Type B pancreatic cell (in vitro differentiated cells): ENCODE measurements at regions not wholly inside any gene's neighbourhood (a gene's known extent, or its start where the extent isn't known, plus 50 kb on each side); places are given as distances from the start of the nearest gene placed in this dataset.

Source experiments
- DNase-seq: peaks from one replicate; pipeline ENCODE4 v3.0.0; 2021; ENCODE audit warnings: mixed read lengths; ENCODE audit not compliant: unreplicated experiment; ENCODE audit errors: extremely low spot score
- H3K27ac Mint-ChIP-seq: 2 replicates; pipeline ENCODE4 v1.8.0; 2021; ENCODE audit warnings: mild to moderate bottlenecking, mixed read lengths
- H3K27me3 Mint-ChIP-seq: 2 replicates; pipeline ENCODE4 v1.8.0; 2021; ENCODE audit warnings: mixed read lengths
- H3K36me3 Mint-ChIP-seq: 2 replicates; pipeline ENCODE4 v1.8.0; 2021; ENCODE audit warnings: mixed read lengths
- H3K4me1 Mint-ChIP-seq: one replicate; pipeline ENCODE4 v1.8.0; 2021; ENCODE audit warnings: mixed read lengths; ENCODE audit not compliant: unreplicated experiment
- H3K4me3 Mint-ChIP-seq: 2 replicates; pipeline ENCODE4 v1.8.0; 2021; ENCODE audit warnings: mild to moderate bottlenecking, mixed read lengths
- H3K9me3 Mint-ChIP-seq: 2 replicates; pipeline ENCODE4 v1.8.0; 2021; ENCODE audit warnings: mixed read lengths
- TF ChIP-seq, protein P1 (sequence below): fragments of 200-600 bp; sonication (generic); conservative IDR thresholded peaks from 2 replicates; pipeline ENCODE4 v1.5.0; 2021; ENCODE audit warnings: antibody characterized with exemption, mild to moderate bottlenecking

DNA sequence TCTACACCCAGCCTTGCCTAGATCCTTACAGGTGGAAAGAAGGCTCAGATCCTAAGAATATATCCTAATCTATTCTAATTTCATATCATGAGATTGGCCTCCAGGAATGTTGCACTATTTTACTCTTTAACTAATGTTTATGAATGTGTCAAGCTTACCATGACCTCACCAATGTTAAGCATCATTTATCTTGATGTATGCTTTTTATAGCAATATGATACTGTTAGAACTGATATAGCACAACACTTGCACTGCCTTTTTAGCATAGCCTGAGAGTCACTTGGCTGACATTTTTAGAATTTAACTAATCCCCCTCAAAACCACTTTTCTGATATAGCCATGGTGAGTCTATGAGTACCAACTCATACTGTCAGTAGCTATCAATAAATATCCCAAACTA, 191.5 kb upstream of the NR2F2 start:
- no peaks in the 10 kb centered on the region for H3K4me1 Mint-ChIP-seq

DNA sequence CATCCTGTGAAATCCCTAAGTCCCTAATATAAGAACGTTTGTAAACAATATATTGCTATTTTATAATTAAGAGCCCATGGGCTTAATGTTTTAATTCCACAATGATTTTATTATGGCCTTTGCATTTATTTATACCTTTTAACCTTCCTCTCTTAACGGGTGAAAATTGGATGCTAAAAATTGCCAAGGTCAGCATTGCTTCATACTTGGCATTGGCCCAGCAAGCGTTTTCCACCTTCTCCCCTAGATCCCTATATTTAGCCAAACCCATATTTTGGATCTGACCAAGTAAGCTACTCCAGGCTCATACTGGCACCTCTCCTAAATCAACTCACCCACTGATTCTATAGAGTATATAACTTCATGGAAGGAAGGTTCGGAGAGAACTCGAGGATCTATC, 188.0 kb upstream of the NR2F2 start:
- no peaks in the 10 kb centered on the region for H3K27me3 Mint-ChIP-seq
- H3K4me1 Mint-ChIP-seq: peaks cover 15% of the 10 kb centered on the region
- H3K27ac Mint-ChIP-seq: no peak overlapping the region
- H3K9me3 Mint-ChIP-seq: peaks cover 15% of the 10 kb centered on the region
- TF ChIP-seq, protein P1, sequence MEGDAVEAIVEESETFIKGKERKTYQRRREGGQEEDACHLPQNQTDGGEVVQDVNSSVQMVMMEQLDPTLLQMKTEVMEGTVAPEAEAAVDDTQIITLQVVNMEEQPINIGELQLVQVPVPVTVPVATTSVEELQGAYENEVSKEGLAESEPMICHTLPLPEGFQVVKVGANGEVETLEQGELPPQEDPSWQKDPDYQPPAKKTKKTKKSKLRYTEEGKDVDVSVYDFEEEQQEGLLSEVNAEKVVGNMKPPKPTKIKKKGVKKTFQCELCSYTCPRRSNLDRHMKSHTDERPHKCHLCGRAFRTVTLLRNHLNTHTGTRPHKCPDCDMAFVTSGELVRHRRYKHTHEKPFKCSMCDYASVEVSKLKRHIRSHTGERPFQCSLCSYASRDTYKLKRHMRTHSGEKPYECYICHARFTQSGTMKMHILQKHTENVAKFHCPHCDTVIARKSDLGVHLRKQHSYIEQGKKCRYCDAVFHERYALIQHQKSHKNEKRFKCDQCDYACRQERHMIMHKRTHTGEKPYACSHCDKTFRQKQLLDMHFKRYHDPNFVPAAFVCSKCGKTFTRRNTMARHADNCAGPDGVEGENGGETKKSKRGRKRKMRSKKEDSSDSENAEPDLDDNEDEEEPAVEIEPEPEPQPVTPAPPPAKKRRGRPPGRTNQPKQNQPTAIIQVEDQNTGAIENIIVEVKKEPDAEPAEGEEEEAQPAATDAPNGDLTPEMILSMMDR: no peak
- no peak for DNase-seq
- peaks cover 7% of the 10 kb centered on the region for H3K36me3 Mint-ChIP-seq
- no peak overlapping the region for H3K4me3 Mint-ChIP-seq

More for the DNA sequence above, 191.5 kb upstream of the NR2F2 start:
- peaks cover 10% of the 10 kb centered on the region for H3K36me3 Mint-ChIP-seq
- no peaks in the 10 kb centered on the region for H3K27me3 Mint-ChIP-seq
- no peak overlapping the region for H3K27ac Mint-ChIP-seq
- H3K4me3 Mint-ChIP-seq: no peak overlapping the region
- no peak for DNase-seq
- peaks cover 16% of the 10 kb centered on the region for H3K9me3 Mint-ChIP-seq
- TF ChIP-seq, protein P1: no peak

DNA sequence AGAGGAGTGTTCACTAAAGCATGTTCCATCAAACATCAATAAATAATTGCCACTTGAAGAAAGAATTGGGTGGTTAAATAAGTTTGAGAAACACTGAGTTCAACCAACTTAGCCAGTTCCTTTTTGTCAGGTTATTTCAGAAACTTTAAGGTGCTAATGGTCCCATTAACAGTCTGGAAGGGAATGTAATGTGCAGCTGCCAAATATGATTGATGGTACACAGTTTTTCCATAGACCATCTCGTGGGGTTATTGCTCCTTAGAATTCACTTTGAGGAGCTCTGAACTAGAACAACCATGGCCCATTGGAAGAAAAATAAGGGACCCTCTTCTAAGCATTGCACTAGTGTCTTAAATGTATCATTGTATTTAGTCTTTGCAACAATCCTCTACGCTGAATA, 185.8 kb upstream of the NR2F2 start:
- peaks cover 4% of the 10 kb centered on the region for H3K36me3 Mint-ChIP-seq
- H3K27me3 Mint-ChIP-seq: no peaks in the 10 kb centered on the region
- H3K9me3 Mint-ChIP-seq: peaks cover 9% of the 10 kb centered on the region
- DNase-seq: no peak
- H3K4me3 Mint-ChIP-seq: no peak overlapping the region
- TF ChIP-seq, protein P1: no peak
- no peak overlapping the region for H3K27ac Mint-ChIP-seq
- peaks cover 15% of the 10 kb centered on the region for H3K4me1 Mint-ChIP-seq

DNA sequence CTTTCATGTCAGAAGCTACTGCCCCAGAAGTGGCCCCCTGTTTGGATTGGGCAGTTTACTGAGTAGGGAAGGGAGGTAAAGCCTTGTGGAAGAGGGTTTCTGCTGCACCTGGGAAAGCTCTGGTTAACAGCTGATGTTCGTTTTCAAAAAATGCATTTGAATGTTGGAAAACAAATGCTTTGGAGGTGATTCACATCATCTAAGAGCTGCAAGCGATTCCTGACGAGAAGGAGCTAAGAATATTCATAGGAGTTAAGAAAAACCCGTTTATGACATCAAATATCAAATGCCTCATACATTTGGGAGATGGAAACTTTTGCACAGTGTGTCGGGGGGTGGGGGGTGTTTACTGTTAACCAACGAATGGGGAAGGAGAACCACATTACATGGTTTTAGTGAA, 183.8 kb upstream of the NR2F2 start:
- H3K4me1 Mint-ChIP-seq: peaks cover 15% of the 10 kb centered on the region
- no peak for DNase-seq
- no peak overlapping the region for H3K4me3 Mint-ChIP-seq
- H3K27me3 Mint-ChIP-seq: no peaks in the 10 kb centered on the region
- peaks cover 9% of the 10 kb centered on the region for H3K9me3 Mint-ChIP-seq
- TF ChIP-seq, protein P1: no peak
- H3K27ac Mint-ChIP-seq: no peak overlapping the region
- H3K36me3 Mint-ChIP-seq: peaks cover 7% of the 10 kb centered on the region

DNA sequence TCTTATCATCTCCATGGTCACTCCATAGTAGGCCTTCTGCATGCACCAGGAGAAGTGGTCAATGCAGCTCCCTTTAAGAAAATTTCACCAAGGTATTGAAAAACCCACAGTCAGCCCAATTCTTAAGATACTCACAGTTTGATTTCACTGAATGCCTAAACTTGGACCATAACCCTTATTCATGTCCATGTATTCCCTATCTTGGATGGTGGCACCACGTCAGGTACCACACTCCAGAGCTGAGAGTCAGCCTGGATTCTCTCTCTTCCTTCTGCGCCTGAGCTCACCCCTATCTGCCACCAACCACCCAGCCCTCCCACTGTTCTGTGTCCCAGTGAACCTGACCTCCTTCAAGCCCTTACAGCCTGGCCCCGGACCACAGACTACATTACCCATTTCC, 183.2 kb upstream of the NR2F2 start:
- peaks cover 9% of the 10 kb centered on the region for H3K9me3 Mint-ChIP-seq
- peaks cover 15% of the 10 kb centered on the region for H3K4me1 Mint-ChIP-seq

More for the DNA sequence above, 183.2 kb upstream of the NR2F2 start:
- H3K27me3 Mint-ChIP-seq: no peaks in the 10 kb centered on the region
- H3K36me3 Mint-ChIP-seq: peaks cover 7% of the 10 kb centered on the region
- TF ChIP-seq, protein P1: no peak
- no peak overlapping the region for H3K27ac Mint-ChIP-seq
- H3K4me3 Mint-ChIP-seq: no peak overlapping the region
- DNase-seq: no peak
